Natural killer cell (primary cell): ENCODE measurements at regions not wholly inside any gene's neighbourhood (a gene's known extent, or its start where the extent isn't known, plus 50 kb on each side); places are given as distances from the start of the nearest gene placed in this dataset.

ENCODE experiments used
- ATAC-seq, 3 donors: fragments of 150-1000 bp in 2 of 3; fragments of 200-7000 bp in 1 of 3; cut with Tn5 transposase; 1 replicate in 1 of 3; 2 replicates in 2 of 3; pipeline ENCODE4 v1.10.0; 2021; ENCODE audit warnings: mild to moderate bottlenecking in 2 of 3, moderate library complexity in 2 of 3
- DNase-seq, 2 donors: peaks; one replicate each; pipeline versions ENCODE4 v3.0.0 to v3.0.0-alpha.2; 2013 to 2021; ENCODE audit warnings: mixed read lengths in 1 of 2
- H3K27ac ChIP-seq: one replicate; pipeline ENCODE4 v1.5.1; 2013; ENCODE audit warnings: mild to moderate bottlenecking, low read length
- H3K27me3 ChIP-seq: one replicate; pipeline ENCODE4 v1.6.1; 2013; ENCODE audit warnings: low read length; ENCODE audit not compliant: control insufficient read depth, insufficient read depth
- H3K36me3 ChIP-seq: one replicate; pipeline ENCODE4 v1.6.1; 2013; ENCODE audit warnings: low read length; ENCODE audit not compliant: control insufficient read depth, insufficient read depth
- H3K4me1 ChIP-seq: one replicate; pipeline ENCODE4 v1.6.1; 2013; ENCODE audit warnings: low read length; ENCODE audit not compliant: control insufficient read depth, insufficient read depth
- H3K4me3 ChIP-seq: one replicate; pipeline ENCODE4 v1.5.1; 2013; ENCODE audit warnings: low read length
- H3K9me3 ChIP-seq: one replicate; pipeline ENCODE4 v1.6.1; 2013; ENCODE audit warnings: low read length; ENCODE audit not compliant: control insufficient read depth, insufficient read depth
- H3K27ac Mint-ChIP-seq, 2 donors: one replicate each; pipeline ENCODE4 v1.8.0; 2022; ENCODE audit warnings: mild to moderate bottlenecking in 2 of 2, mixed read lengths in 2 of 2, moderate library complexity in 1 of 2
- H3K27me3 Mint-ChIP-seq, 2 donors: one replicate each; pipeline ENCODE4 v1.8.0; 2022; ENCODE audit warnings: low read depth in 2 of 2, mixed read lengths in 2 of 2
- H3K36me3 Mint-ChIP-seq: one replicate; pipeline ENCODE4 v1.8.0; 2022; ENCODE audit warnings: mixed read lengths
- H3K4me1 Mint-ChIP-seq, 2 donors: one replicate each; pipeline ENCODE4 v1.8.0; 2022; ENCODE audit warnings: mixed read lengths in 2 of 2
- H3K4me3 Mint-ChIP-seq: one replicate; pipeline ENCODE4 v1.8.0; 2022; ENCODE audit warnings: mild to moderate bottlenecking, moderate library complexity, mixed read lengths
- H3K9me3 Mint-ChIP-seq, 2 donors: one replicate each; pipeline ENCODE4 v1.8.0; 2022; ENCODE audit warnings: mixed read lengths in 2 of 2
- WGBS: methylation state at CpG from one replicate; pipeline ENCODE4 v1.1.7; 2013; ENCODE audit warnings: missing lambda C conversion rate; ENCODE audit not compliant: insufficient coverage; 5-methylcytosine and 5-hydroxymethylcytosine counted together
- intact Hi-C: fragments of 100-400 bp; cut with micrococcal nuclease; formaldehyde crosslinking; loops from one replicate; pipeline ENCODE4 v1.14.2; 2022
- TF ChIP-seq, protein P1 (sequence below): fragments of 200-600 bp; IDR thresholded peaks from one replicate; pipeline ENCODE4 v1.8.0; 2022; ENCODE audit warnings: antibody characterized with exemption

DNA sequence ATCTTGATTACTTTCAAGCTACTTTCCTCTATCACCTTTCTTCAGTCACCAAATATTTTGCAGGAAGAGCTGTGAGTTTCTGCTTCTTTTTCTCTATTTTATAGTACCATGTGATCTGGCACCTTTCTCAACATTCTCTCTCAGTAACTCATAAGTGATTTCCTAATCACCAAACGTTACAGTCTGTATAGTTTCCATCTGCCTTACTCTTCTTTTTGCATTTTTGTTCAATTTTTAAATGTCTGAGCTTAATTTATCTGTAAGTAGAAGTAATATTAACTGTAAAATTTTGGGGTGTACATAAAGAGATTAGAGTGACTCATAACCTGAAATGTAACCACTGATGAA lies 422.1 kb upstream of the SYT1 start:
- no peak overlapping the region for H3K4me3 ChIP-seq
- no peaks in the 10 kb centered on the region for H3K4me1 ChIP-seq
- Mint-ChIP-seq H3K27ac (no peak overlapping the region), H3K4me1 (no peaks in the 10 kb centered on the region), H3K27me3 (no peaks in the 10 kb centered on the region), H3K9me3 (peaks cover 20 to 23% of the 10 kb centered on the region in 2 donors), H3K36me3 (peaks cover 8% of the 10 kb centered on the region), H3K4me3 (no peak overlapping the region)
- TF ChIP-seq, protein P1, sequence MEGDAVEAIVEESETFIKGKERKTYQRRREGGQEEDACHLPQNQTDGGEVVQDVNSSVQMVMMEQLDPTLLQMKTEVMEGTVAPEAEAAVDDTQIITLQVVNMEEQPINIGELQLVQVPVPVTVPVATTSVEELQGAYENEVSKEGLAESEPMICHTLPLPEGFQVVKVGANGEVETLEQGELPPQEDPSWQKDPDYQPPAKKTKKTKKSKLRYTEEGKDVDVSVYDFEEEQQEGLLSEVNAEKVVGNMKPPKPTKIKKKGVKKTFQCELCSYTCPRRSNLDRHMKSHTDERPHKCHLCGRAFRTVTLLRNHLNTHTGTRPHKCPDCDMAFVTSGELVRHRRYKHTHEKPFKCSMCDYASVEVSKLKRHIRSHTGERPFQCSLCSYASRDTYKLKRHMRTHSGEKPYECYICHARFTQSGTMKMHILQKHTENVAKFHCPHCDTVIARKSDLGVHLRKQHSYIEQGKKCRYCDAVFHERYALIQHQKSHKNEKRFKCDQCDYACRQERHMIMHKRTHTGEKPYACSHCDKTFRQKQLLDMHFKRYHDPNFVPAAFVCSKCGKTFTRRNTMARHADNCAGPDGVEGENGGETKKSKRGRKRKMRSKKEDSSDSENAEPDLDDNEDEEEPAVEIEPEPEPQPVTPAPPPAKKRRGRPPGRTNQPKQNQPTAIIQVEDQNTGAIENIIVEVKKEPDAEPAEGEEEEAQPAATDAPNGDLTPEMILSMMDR, result no peak
- ATAC-seq (no peak), DNase-seq (no peak)
- H3K27me3 ChIP-seq, result no peaks in the 10 kb centered on the region
- H3K27ac ChIP-seq, result no peak overlapping the region
- H3K9me3 ChIP-seq, result peaks cover 10% of the 10 kb centered on the region
- no peaks in the 10 kb centered on the region for H3K36me3 ChIP-seq
- whole genome bisulfite sequencing, result no CpG with 5 or more reads among the region's 1 CpG
- intact Hi-C loops, result no loop called here

DNA sequence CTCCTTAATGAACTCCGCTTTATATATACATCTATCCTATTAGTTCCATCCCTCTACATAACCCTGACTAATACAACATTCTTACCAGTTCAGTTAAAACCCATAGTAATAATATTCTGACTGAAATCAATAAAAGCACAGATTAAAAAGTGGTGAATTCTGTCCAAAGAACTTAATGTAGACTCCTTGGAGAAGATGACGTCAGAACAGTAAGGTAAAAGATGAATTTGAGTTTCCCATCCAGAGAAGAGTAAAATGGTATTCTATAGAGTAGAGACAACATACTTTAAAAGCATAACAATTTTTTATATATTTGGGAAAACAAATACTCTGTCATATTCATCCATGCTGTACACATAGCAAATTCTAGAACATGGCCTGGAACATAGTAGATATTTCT lies 418.0 kb upstream of the SYT1 start:
- Histone ChIP-seq H3K27me3 (no peaks in the 10 kb centered on the region), H3K9me3 (no peaks in the 10 kb centered on the region), H3K27ac (no peak overlapping the region), H3K4me1 (no peaks in the 10 kb centered on the region), H3K36me3 (no peaks in the 10 kb centered on the region), H3K4me3 (no peak overlapping the region)
- H3K27ac Mint-ChIP-seq, result no peak overlapping the region
- intact Hi-C loops, result no loop called here
- 100% methylated on average over 1 of the region's 2 CpGs for WGBS
- H3K4me1 Mint-ChIP-seq, result no peaks in the 10 kb centered on the region
- no peak for DNase-seq
- no peak overlapping the region for H3K4me3 Mint-ChIP-seq
- TF ChIP-seq, protein P1, result no peak
- H3K9me3 Mint-ChIP-seq, result peaks cover 16 to 23% of the 10 kb centered on the region in 2 donors
- H3K27me3 Mint-ChIP-seq, result no peaks in the 10 kb centered on the region
- H3K36me3 Mint-ChIP-seq, result no peaks in the 10 kb centered on the region
- no peak for ATAC-seq

DNA sequence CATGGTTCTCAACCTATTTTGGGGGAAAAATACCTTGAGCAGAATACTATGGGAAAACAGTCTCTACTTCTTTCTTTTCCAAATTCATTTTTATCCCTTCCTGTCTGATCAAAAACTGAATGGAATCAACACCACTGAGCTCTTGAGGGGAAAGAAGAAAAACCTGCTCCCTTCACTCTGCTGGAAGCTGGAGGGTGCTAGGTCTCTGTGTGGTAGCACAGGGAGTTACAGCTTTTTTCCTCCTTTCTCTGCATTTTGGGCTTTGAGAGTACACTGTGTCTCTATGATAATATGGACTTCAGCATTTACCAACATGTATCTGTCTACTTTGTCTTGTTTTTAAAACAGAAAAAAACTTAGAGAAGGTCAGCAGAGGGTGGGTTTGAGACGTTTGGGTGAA lies 417.2 kb upstream of the SYT1 start:
- 88% methylated on average over 1 of the region's 1 CpG for WGBS
- TF ChIP-seq, protein P1, result no peak
- H3K27me3 ChIP-seq, result no peaks in the 10 kb centered on the region
- peaks cover 15 to 18% of the 10 kb centered on the region in 2 donors for H3K9me3 Mint-ChIP-seq
- no peaks in the 10 kb centered on the region for H3K27me3 Mint-ChIP-seq
- no peak overlapping the region for H3K27ac Mint-ChIP-seq
- no peaks in the 10 kb centered on the region for H3K4me1 ChIP-seq
- H3K9me3 ChIP-seq, result no peaks in the 10 kb centered on the region
- no peak for ATAC-seq
- no peak for DNase-seq
- no peak overlapping the region for H3K4me3 Mint-ChIP-seq
- H3K4me3 ChIP-seq, result no peak overlapping the region
- no peaks in the 10 kb centered on the region for H3K36me3 Mint-ChIP-seq
- H3K36me3 ChIP-seq, result no peaks in the 10 kb centered on the region
- no peaks in the 10 kb centered on the region for H3K4me1 Mint-ChIP-seq
- intact Hi-C loops, result no loop called here
- no peak overlapping the region for H3K27ac ChIP-seq

DNA sequence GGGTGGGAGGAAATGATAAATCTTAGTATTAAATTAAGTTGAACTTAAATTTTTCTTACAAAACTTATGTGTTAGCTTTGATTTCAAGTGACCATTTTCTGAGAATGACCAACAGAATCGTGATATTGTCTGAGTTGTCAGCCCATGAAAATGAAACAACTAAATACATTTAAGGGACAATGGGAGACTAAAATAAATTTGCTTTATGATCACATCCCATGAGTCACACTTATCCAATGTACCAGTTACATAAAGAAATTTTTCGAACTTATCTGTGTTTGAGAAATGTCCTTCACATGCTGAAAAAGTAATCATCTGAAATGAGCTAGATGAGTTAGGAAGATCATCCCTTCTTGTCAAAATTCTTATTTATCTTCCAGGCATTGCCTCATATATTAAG lies 415.9 kb upstream of the SYT1 start:
- no CpG with 5 or more reads among the region's 2 CpGs for WGBS
- no peak overlapping the region for H3K4me3 Mint-ChIP-seq
- no peaks in the 10 kb centered on the region for H3K27me3 Mint-ChIP-seq
- DNase-seq (no peak), ATAC-seq (no peak)
- no peaks in the 10 kb centered on the region for H3K4me1 Mint-ChIP-seq
- Histone ChIP-seq H3K4me3 (no peak overlapping the region), H3K27ac (no peak overlapping the region), H3K36me3 (no peaks in the 10 kb centered on the region), H3K4me1 (no peaks in the 10 kb centered on the region), H3K9me3 (no peaks in the 10 kb centered on the region), H3K27me3 (no peaks in the 10 kb centered on the region)
- TF ChIP-seq, protein P1, result no peak
- no peaks in the 10 kb centered on the region for H3K36me3 Mint-ChIP-seq
- peaks cover 14 to 17% of the 10 kb centered on the region in 2 donors for H3K9me3 Mint-ChIP-seq
- intact Hi-C loops, result no loop called here
- no peak overlapping the region for H3K27ac Mint-ChIP-seq
